IMR-90 (cell line): ENCODE measurements at regions not wholly inside any gene's neighbourhood (a gene's known extent, or its start where the extent isn't known, plus 50 kb on each side); places are given as distances from the start of the nearest gene placed in this dataset.

Source experiments
- ATAC-seq: fragments of 200-7000 bp; cut with Tn5 transposase; 2 replicates; pipeline ENCODE4 v1.9.1; 2020; ENCODE audit warnings: low read depth, mild to moderate bottlenecking, moderate library complexity
- BruUV-seq: library from RNA; stranded (reverse); fragments of 400-500 nt; replicated peaks from 2 replicates; lab custom pipeline; 2021; lab: Mats Ljungman, UMichigan
- CTCF ChIA-PET: fragments of 300-600 bp; formaldehyde crosslinking; extraction: SDS; loops from one replicate; lab custom pipeline; 2021; ENCODE audit warnings: antibody characterized with exemption; lab: Yijun Ruan, JAX
- POLR2A ChIA-PET: fragments of 300-600 bp; sonication (Branson Sonifier 250); formaldehyde crosslinking; loops from one replicate; lab custom pipeline; 2022; ENCODE audit warnings: antibody characterized with exemption; ENCODE audit not compliant: unreplicated experiment; lab: Charles Lee
- DNase-seq: peaks from one replicate; pipeline ENCODE4 v3.0.0; 2013
- H2AFZ ChIP-seq: replicated peaks from 2 replicates; pipeline ENCODE3; 2013; ENCODE audit warnings: low read length, mild to moderate bottlenecking; ENCODE audit not compliant: poor library complexity
- H2AK5ac ChIP-seq: 2 replicates; pipeline ENCODE4 v1.6.1; 2013; ENCODE audit warnings: low read depth, low read length, inconsistent platforms
- H2AK9ac ChIP-seq: replicated peaks from 2 replicates; pipeline ENCODE3; 2013; ENCODE audit warnings: mild to moderate bottlenecking, low read depth, low read length, moderate library complexity; ENCODE audit not compliant: poor library complexity
- H2BK120ac ChIP-seq: 2 replicates; pipeline ENCODE4 v1.6.1; 2013; ENCODE audit warnings: low read depth, low read length, inconsistent platforms
- H2BK15ac ChIP-seq: 3 replicates; pipeline ENCODE4 v1.6.1; 2013; ENCODE audit warnings: low read depth, low read length, inconsistent platforms
- H2BK20ac ChIP-seq: 2 replicates; pipeline ENCODE4 v1.6.1; 2013; ENCODE audit warnings: low read depth, mild to moderate bottlenecking, inconsistent platforms, low read length, moderate library complexity
- H2BK5ac ChIP-seq: 2 replicates; pipeline ENCODE4 v1.6.1; 2013; ENCODE audit warnings: mild to moderate bottlenecking, low read depth, low read length, inconsistent platforms; ENCODE audit not compliant: poor library complexity, severe bottlenecking
- H3K14ac ChIP-seq: replicated peaks from 2 replicates; pipeline ENCODE4 v1.6.1; 2013; ENCODE audit warnings: low read depth, low read length, inconsistent platforms
- H3K18ac ChIP-seq: 2 replicates; pipeline ENCODE4 v1.6.1; 2013; ENCODE audit warnings: low read depth, low read length, control low read depth
- H3K23ac ChIP-seq: 2 replicates; pipeline ENCODE4 v1.6.1; 2013; ENCODE audit warnings: low read depth, low read length, inconsistent platforms
- H3K27ac ChIP-seq: 2 replicates; pipeline ENCODE4 v1.5.1; 2013; ENCODE audit warnings: mild to moderate bottlenecking, control low read depth, low read length; ENCODE audit not compliant: insufficient read depth
- H3K27me3 ChIP-seq: 2 replicates; pipeline ENCODE4 v1.6.1; 2013; ENCODE audit warnings: low read length; ENCODE audit not compliant: control insufficient read depth, insufficient read depth
- H3K36me3 ChIP-seq: 2 replicates; pipeline ENCODE4 v1.6.1; 2013; ENCODE audit warnings: low read length, mixed read lengths; ENCODE audit not compliant: control insufficient read depth, insufficient read depth
- H3K4ac ChIP-seq: 2 replicates; pipeline ENCODE4 v1.6.1; 2013; ENCODE audit warnings: low read depth, low read length, inconsistent platforms
- H3K4me1 ChIP-seq: 2 replicates; pipeline ENCODE4 v1.6.1; 2013; ENCODE audit warnings: low read length, mixed read lengths; ENCODE audit not compliant: control insufficient read depth, insufficient read depth
- H3K4me2 ChIP-seq: 2 replicates; pipeline ENCODE4 v1.6.1; 2013; ENCODE audit warnings: low read depth, mild to moderate bottlenecking, control low read depth, low read length, moderate library complexity
- H3K4me3 ChIP-seq: 2 replicates; pipeline ENCODE4 v1.5.1; 2013; ENCODE audit warnings: low read depth, mild to moderate bottlenecking, control low read depth, low read length, moderate library complexity; ENCODE audit not compliant: insufficient read depth
- H3K56ac ChIP-seq: 2 replicates; pipeline ENCODE4 v1.6.1; 2013; ENCODE audit warnings: low read length, inconsistent platforms; ENCODE audit not compliant: insufficient read depth; ENCODE audit errors: extremely low read depth
- H3K79me1 ChIP-seq, 2 experiments: 2 replicates each; pipeline ENCODE4 v1.6.1; 2013; ENCODE audit warnings: low read length in 2 of 2, inconsistent platforms in 1 of 2, low read depth in 1 of 2
- H3K9ac ChIP-seq: 2 replicates; pipeline ENCODE4 v1.6.1; 2013; ENCODE audit warnings: low read depth, low read length, control low read depth
- H3K9me1 ChIP-seq: 2 replicates; pipeline ENCODE4 v1.6.1; 2013; ENCODE audit warnings: low read length, inconsistent platforms; ENCODE audit not compliant: insufficient read depth
- H3K9me3 ChIP-seq: 2 replicates; pipeline ENCODE4 v1.6.1; 2013; ENCODE audit warnings: low read length; ENCODE audit not compliant: control insufficient read depth, insufficient read depth
- H4K20me1 ChIP-seq: 2 replicates; pipeline ENCODE4 v1.6.1; 2013; ENCODE audit warnings: low read length, inconsistent platforms; ENCODE audit not compliant: insufficient read depth
- H4K5ac ChIP-seq: 2 replicates; pipeline ENCODE4 v1.6.1; 2013; ENCODE audit warnings: mild to moderate bottlenecking, low read depth, low read length, control low read depth
- H4K8ac ChIP-seq, 2 experiments: 2 replicates each; pipeline ENCODE4 v1.6.1; 2013; ENCODE audit warnings: low read depth in 2 of 2, low read length in 2 of 2, control low read depth in 1 of 2, inconsistent platforms in 1 of 2
- H4K91ac ChIP-seq: 2 replicates; pipeline ENCODE4 v1.6.1; 2013; ENCODE audit warnings: low read depth, low read length, inconsistent platforms; ENCODE audit not compliant: insufficient read depth
- ELK1 ChIP-seq: fragments of 150-350 bp; IDR thresholded peaks from 2 replicates; pipeline ENCODE4 v1.6.1; 2016; ENCODE audit warnings: low read depth, mild to moderate bottlenecking, low read length, moderate library complexity, borderline replicate concordance
- FOS ChIP-seq: fragments of 150-350 bp; IDR thresholded peaks from 2 replicates; pipeline ENCODE4 v1.6.1; 2016; ENCODE audit warnings: low read depth, low read length
- POLR2A ChIP-seq: IDR thresholded peaks from 2 replicates; pipeline ENCODE4 v1.6.1; 2012; ENCODE audit warnings: mild to moderate bottlenecking, low read depth, low read length
- RAD21 ChIP-seq: IDR thresholded peaks from 2 replicates; pipeline ENCODE4 v1.6.1; 2012; ENCODE audit warnings: low read length, improper control_type of control experiment
- RFX5 ChIP-seq: IDR thresholded peaks from 2 replicates; pipeline ENCODE4 v1.8.0; 2012; ENCODE audit warnings: low read depth, mild to moderate bottlenecking, low read length, moderate library complexity
- SMC3 ChIP-seq: fragments of 150-350 bp; IDR thresholded peaks from 2 replicates; pipeline ENCODE4 v1.6.1; 2016; ENCODE audit warnings: low read depth, mild to moderate bottlenecking, antibody characterized with exemption, low read length, moderate library complexity
- WGBS, 2 experiments: methylation state at CpG; one replicate each; pipeline versions ENCODE4 v1.1.5 to v1.1.7; 2013; ENCODE audit warnings: missing lambda C conversion rate in 2 of 2; ENCODE audit not compliant: insufficient read length in 1 of 2; ENCODE audit errors: extremely low coverage in 2 of 2; 5-methylcytosine and 5-hydroxymethylcytosine counted together
- dilution Hi-C: fragments of 300-500 bp; cut with HindIII; formaldehyde crosslinking; loops from one replicate; pipeline ENCODE4 v1.14.3; 2018; ENCODE audit warnings: low sequenced_read_pairs; ENCODE audit not compliant: unreplicated experiment
- in situ Hi-C: fragments of 300-500 bp; cut with MboI; formaldehyde crosslinking; loops from 3 replicates; pipeline ENCODE4 v1.14.3; 2019; ENCODE audit warnings: low sequenced_read_pairs, inconsistent platforms, mixed read lengths
- intact Hi-C: fragments of 100-400 bp; cut with micrococcal nuclease; formaldehyde crosslinking; loops from 2 replicates; pipeline ENCODE4 v1.10.0; 2022

- no peak overlapping the region for H3K4me3 ChIP-seq
- intact Hi-C loops: no loop called here
Measured at GRCh38 chr1:58250587-58250948, 296.0 kb downstream of the OMA1 start.

More at GRCh38 chr1:58250587-58250948, 296.0 kb downstream of the OMA1 start:
- H2AFZ ChIP-seq: peak overlapping the region; percentile 75
- no peaks in the 10 kb centered on the region for H3K9me3 ChIP-seq
- no peak overlapping the region for H2BK15ac ChIP-seq
- DNase-seq: no peak
- H3K14ac ChIP-seq: no peak overlapping the region
- H3K4ac ChIP-seq: no peak overlapping the region
- ATAC-seq: no peak
- no peak overlapping the region for H4K5ac ChIP-seq
- H3K27ac ChIP-seq: no peak overlapping the region
- no peak overlapping the region for H3K56ac ChIP-seq
- dilution Hi-C loops (no loop called here), in situ Hi-C loops (no loop called here)
- WGBS, 2 experiments: no CpG with 5 or more reads among the region's 9 CpGs
- H3K27me3 ChIP-seq: peaks cover 27% of the 10 kb centered on the region
- no TSS peak for BruUV-seq
- no peak overlapping the region for H3K9ac ChIP-seq
- H3K4me1 ChIP-seq: no peaks in the 10 kb centered on the region
- H4K20me1 ChIP-seq: no peaks in the 10 kb centered on the region
- no peak overlapping the region for H2BK20ac ChIP-seq
- no peak overlapping the region for H3K18ac ChIP-seq
- TF ChIP-seq ELK1: no peak
- no peak for TF ChIP-seq SMC3
- TF ChIP-seq POLR2A: no peak
- no peak for TF ChIP-seq FOS
- TF ChIP-seq RFX5: no peak
- TF ChIP-seq RAD21: no peak
- CTCF ChIA-PET: no interaction called here
- POLR2A ChIA-PET: no interaction called here
- no peak overlapping the region for H2BK120ac ChIP-seq
- H3K79me1 ChIP-seq: no peaks in the 10 kb centered on the region
- H3K36me3 ChIP-seq: no peaks in the 10 kb centered on the region
- no peak overlapping the region for H3K23ac ChIP-seq
- no peak overlapping the region for H2AK5ac ChIP-seq
- H4K91ac ChIP-seq: no peak overlapping the region
- H4K8ac ChIP-seq: no peak overlapping the region
- no peak overlapping the region for H2BK5ac ChIP-seq
- H2AK9ac ChIP-seq: peak overlapping the region; percentile 68
- no peak overlapping the region; the same call in 1 of the 2 replicates for H3K4me2 ChIP-seq
- H3K9me1 ChIP-seq: no peaks in the 10 kb centered on the region
